Right lobe of liver (tissue), 6 donors: ENCODE measurements at regions not wholly inside any gene's neighbourhood (a gene's known extent, or its start where the extent isn't known, plus 50 kb on each side); places are given as distances from the start of the nearest gene placed in this dataset.

Source experiments
- ATAC-seq, 4 donors: fragments of 200-7000 bp; cut with Tn5 transposase; one replicate each; pipeline ENCODE4 v1.9.1; 2020; ENCODE audit warnings: mild to moderate bottlenecking in 4 of 4, moderate library complexity in 4 of 4
- DNase-seq, 3 donors: peaks; one replicate each; pipeline ENCODE4 v3.0.0-alpha.2; 2020
- H3K27ac ChIP-seq, 3 donors: fragments of 200-600 bp; one replicate each; pipeline ENCODE4 v1.8.0; 2022
- H3K27me3 ChIP-seq, 2 donors: fragments of 200-600 bp; one replicate each; pipeline ENCODE4 v1.8.0; 2022
- H3K36me3 ChIP-seq, 4 donors: fragments of 200-600 bp; sonication (generic) in 1 of 4; one replicate each; pipeline versions ENCODE4 v1.5.1 to v1.8.0; 2017 to 2022; ENCODE audit warnings: control low read depth in 1 of 4
- H3K4me1 ChIP-seq, 4 donors: fragments of 200-600 bp; sonication (generic) in 1 of 4; one replicate each; pipeline versions ENCODE4 v1.5.1 to v1.8.0; 2017 to 2022; ENCODE audit warnings: control low read depth in 1 of 4
- H3K4me3 ChIP-seq, 3 donors: fragments of 200-600 bp; one replicate each; pipeline ENCODE4 v1.8.0; 2022
- H3K9me3 ChIP-seq, 4 donors: fragments of 200-600 bp; sonication (generic) in 1 of 4; one replicate each; pipeline versions ENCODE4 v1.5.1 to v1.8.0; 2017 to 2022; ENCODE audit warnings: control low read depth in 1 of 4
- POLR2A ChIP-seq: fragments of 450-650 bp; IDR thresholded peaks from one replicate; pipeline ENCODE4 v1.6.1; 2017; ENCODE audit warnings: antibody characterized with exemption, mild to moderate bottlenecking
- WGBS: methylation state at CpG from one replicate; pipeline ENCODE4 v1.1.6; 2018; ENCODE audit warnings: low coverage, low lambda C conversion rate; ENCODE audit not compliant: insufficient coverage; ENCODE audit errors: missing lambda C conversion rate; 5-methylcytosine and 5-hydroxymethylcytosine counted together
- intact Hi-C, 2 donors: fragments of 100-400 bp; cut with DNase I; formaldehyde crosslinking; loops; one replicate each; pipeline versions ENCODE4 v1.11.2 to v1.14.1; 2022
- TF ChIP-seq, protein P1 (sequence below), 4 donors: fragments of 200-600 bp in 3 of 4; fragments of 450-650 bp in 1 of 4; IDR thresholded peaks; one replicate each; pipeline versions ENCODE4 v1.5.1 to v1.8.0; 2016 to 2022; ENCODE audit warnings: antibody characterized with exemption in 4 of 4, mild to moderate bottlenecking in 2 of 4
- donor health status: DM: no; HTN: yes; CAD: no.
- donor health status: DM: no; HTN: no; CAD: no.
- donor health status: DM: no; HTN: no; CAD: no.
- donor health status: DM: no; HTN: yes; CAD: no.
- donor health status: DM: no; HTN: yes; CAD: no.

GRCh38 chr12:16437281-16437816 is 89.9 kb downstream of the MGST1 start:
- Histone ChIP-seq H3K4me1 (no peaks in the 10 kb centered on the region), H3K9me3 (no peaks in the 10 kb centered on the region), H3K36me3 (no peaks in the 10 kb centered on the region), H3K27me3 (no peaks in the 10 kb centered on the region), H3K27ac (no peak overlapping the region), H3K4me3 (no peak overlapping the region)
- WGBS, result 57% methylated on average over 5 of the region's 5 CpGs
- no peak for ATAC-seq
- intact Hi-C loops, result no loop called here
- DNase-seq, result no peak
- TF ChIP-seq, protein P1, sequence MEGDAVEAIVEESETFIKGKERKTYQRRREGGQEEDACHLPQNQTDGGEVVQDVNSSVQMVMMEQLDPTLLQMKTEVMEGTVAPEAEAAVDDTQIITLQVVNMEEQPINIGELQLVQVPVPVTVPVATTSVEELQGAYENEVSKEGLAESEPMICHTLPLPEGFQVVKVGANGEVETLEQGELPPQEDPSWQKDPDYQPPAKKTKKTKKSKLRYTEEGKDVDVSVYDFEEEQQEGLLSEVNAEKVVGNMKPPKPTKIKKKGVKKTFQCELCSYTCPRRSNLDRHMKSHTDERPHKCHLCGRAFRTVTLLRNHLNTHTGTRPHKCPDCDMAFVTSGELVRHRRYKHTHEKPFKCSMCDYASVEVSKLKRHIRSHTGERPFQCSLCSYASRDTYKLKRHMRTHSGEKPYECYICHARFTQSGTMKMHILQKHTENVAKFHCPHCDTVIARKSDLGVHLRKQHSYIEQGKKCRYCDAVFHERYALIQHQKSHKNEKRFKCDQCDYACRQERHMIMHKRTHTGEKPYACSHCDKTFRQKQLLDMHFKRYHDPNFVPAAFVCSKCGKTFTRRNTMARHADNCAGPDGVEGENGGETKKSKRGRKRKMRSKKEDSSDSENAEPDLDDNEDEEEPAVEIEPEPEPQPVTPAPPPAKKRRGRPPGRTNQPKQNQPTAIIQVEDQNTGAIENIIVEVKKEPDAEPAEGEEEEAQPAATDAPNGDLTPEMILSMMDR (IDR thresholded peaks at IDR 0.05), result no peak
- no peak for TF ChIP-seq POLR2A

DNA sequence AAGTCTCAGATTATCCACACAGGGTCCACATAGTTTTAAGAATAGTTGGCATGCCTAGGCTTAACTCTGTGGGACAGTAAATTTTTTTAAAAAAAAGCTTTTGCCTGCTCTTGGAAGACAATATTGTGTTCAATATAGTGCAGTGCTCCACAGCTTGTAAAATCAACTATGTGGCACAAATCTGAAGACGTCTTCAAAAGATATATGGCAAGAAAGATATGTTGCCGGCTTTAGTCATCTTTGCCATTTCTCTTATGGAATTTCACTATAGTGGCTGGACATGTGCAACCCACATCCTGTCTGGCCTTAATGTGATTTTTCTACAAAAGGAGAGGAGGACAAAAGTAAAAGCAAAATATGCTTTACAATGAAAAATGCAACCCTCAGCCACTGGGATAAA is 90.5 kb downstream of the MGST1 start:
- no peak for DNase-seq
- no peak for ATAC-seq
- Histone ChIP-seq H3K27ac (no peak overlapping the region), H3K4me1 (no peaks in the 10 kb centered on the region), H3K4me3 (no peak overlapping the region), H3K9me3 (no peaks in the 10 kb centered on the region), H3K36me3 (no peaks in the 10 kb centered on the region), H3K27me3 (no peaks in the 10 kb centered on the region)
- intact Hi-C loops, result no loop called here
- WGBS, result 74% methylated on average over 2 of the region's 2 CpGs
- TF ChIP-seq POLR2A, result no peak
- TF ChIP-seq, protein P1 (IDR thresholded peaks at IDR 0.05), result no peak

DNA sequence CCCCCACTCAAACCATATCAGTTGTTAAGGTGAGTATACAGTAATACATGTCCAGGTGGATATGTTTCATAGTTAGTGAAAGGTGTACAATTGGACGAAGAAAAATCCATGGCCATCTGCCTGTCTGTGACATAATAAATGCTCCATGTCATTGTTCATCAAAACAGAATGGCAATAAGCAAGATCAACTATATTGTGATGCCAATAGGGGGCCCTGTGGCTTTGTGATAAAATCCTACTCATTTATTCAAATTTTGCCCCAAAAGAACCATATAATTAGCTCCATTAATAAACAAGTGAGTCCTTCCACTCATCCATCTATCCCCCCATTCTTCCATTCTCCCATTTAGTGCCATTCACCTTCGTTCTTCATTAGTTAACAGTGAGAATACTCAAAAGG is 102.0 kb downstream of the MGST1 start:
- H3K36me3 ChIP-seq, result no peaks in the 10 kb centered on the region
- DNase-seq (no peak), ATAC-seq (no peak)
- no peak overlapping the region for H3K4me3 ChIP-seq
- H3K4me1 ChIP-seq, result no peaks in the 10 kb centered on the region
- WGBS, result 60% methylated on average over 2 of the region's 2 CpGs
- TF ChIP-seq, protein P1 (IDR thresholded peaks at IDR 0.05), result no peak
- no peak for TF ChIP-seq POLR2A
- H3K27me3 ChIP-seq, result no peaks in the 10 kb centered on the region
- intact Hi-C loops, result no loop called here
- H3K9me3 ChIP-seq, result no peaks in the 10 kb centered on the region
- H3K27ac ChIP-seq, result no peak overlapping the region

DNA sequence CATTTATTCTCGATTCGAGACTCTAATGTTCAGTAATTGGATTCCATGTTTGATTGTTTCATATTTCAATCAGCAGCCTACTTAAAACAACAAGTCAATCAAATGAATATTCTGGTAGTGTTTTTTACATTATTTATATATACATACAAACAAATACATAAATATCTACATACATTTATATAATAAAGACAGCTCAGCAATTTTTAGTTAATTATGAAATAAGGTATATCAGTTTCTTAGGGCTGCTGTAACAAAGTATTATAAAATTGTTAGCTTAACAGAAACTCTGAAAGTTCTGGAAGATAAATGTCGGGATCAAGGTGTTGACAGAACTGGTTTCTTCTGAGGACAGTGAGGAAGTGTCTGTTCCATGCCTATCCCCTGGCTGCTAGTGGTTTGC is 105.9 kb downstream of the MGST1 start:
- no peak overlapping the region for H3K27ac ChIP-seq
- no peaks in the 10 kb centered on the region for H3K9me3 ChIP-seq
- no peak overlapping the region for H3K4me3 ChIP-seq
- no peaks in the 10 kb centered on the region for H3K27me3 ChIP-seq
- intact Hi-C loops, result no loop called here
- no peaks in the 10 kb centered on the region for H3K36me3 ChIP-seq
- H3K4me1 ChIP-seq, result no peaks in the 10 kb centered on the region
- ATAC-seq, result no peak
- no peak for DNase-seq
- TF ChIP-seq POLR2A, result no peak
- TF ChIP-seq, protein P1 (IDR thresholded peaks at IDR 0.05), result no peak
- WGBS, result 47% methylated on average over 3 of the region's 3 CpGs

DNA sequence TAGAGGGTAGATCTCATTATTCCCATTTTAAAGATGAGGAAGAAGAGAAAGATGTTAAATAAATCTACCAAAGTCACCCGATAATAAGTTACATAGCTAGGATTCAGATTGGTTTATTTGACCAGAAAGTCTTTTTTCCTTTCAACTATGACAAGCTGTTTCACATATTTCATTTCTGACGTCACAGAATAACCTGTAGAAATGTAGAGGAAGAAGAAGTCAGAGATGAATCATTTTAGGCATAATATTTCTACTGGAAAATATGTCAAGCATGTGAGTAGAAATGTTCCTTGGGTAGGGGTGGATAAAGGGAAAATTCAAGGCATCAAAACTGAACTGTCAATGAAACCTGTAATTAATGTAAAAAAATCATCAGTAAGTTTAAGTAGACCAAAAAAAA is 107.0 kb downstream of the MGST1 start:
- Histone ChIP-seq H3K4me1 (no peaks in the 10 kb centered on the region), H3K4me3 (no peak overlapping the region), H3K9me3 (no peaks in the 10 kb centered on the region), H3K27ac (no peak overlapping the region), H3K36me3 (no peaks in the 10 kb centered on the region), H3K27me3 (no peaks in the 10 kb centered on the region)
- intact Hi-C loops, result no loop called here
- DNase-seq, result no peak
- TF ChIP-seq, protein P1 (IDR thresholded peaks at IDR 0.05), result no peak
- no peak for TF ChIP-seq POLR2A
- no peak for ATAC-seq
- WGBS, result 73% methylated on average over 2 of the region's 2 CpGs
